AG08396 (cell line): ENCODE measurements at regions not wholly inside any gene's neighbourhood (a gene's known extent, or its start where the extent isn't known, plus 50 kb on each side); places are given as distances from the start of the nearest gene placed in this dataset.
A peak's percentile ranks its signal among the peaks of the same experiment; 100 is the strongest.
"Not testable (repeated sequence)": the region's sequence is repeated elsewhere in the genome, so short reads cannot be mapped to it uniquely, and the experiment has no call there.

Source experiments
- DNase-seq: peaks from one replicate; pipeline ENCODE4 v3.0.0; 2012; ENCODE audit warnings: low spot score, mixed read lengths

DNA sequence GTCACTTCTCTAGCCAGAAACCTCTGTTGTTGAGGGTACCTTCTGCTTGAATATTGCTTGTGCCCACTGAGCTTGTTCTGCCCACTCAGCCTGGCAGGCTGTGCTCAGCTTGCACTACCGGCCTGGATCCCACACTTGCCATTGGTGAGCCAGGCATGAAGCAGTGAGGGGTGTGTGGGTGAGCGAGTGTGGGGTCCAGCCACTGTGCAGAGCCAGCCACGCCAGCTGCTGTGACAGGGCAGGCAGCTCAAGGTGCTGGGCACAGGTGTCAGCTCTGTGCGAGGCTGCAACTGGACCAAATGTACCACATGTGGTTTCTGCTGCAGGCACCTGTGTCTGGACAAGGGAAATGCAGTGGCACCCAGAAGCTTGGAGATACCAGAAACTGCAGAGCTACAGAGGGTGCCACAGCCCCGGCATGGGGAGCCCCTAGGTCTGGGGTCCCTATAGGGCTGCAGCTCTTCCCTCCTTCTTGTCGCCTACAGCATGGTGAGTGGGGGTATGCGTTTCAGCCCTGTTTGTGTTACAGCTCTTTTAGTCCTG lies 305.1 kb upstream of the RIOK2 start:
- DNase-seq = no peak

GRCh38 chr5:97489010-97489840 lies 306.2 kb upstream of the RIOK2 start:
- no peak for DNase-seq

GRCh38 chr5:97494465-97494864 lies 311.4 kb upstream of the RIOK2 start:
- no peak for DNase-seq

- DNase-seq = no peak
These were observed 312.3 kb upstream of the RIOK2 start for GRCh38 chr5:97495301-97495700.

- DNase-seq = no peak
These were observed 313.0 kb upstream of the RIOK2 start for GRCh38 chr5:97496037-97496436.

DNA sequence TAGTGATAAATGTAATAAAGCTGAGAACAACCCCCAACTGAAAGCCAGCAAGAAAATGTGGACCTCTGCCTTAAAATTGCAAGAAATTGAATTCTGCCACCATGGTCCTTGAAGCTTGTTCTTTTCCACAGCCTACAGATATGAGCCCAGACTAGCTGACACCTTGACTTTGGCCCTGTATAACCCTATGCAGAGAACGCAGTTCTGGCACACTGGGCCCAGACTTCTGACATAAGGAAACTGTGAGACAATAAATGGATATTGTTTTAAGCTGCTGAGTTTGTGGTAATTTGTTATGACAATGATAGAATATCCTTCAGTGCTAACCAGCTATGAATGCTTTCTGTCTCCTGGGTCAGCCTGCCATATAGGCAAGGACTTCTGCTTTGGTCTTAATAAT lies 315.6 kb upstream of the RIOK2 start:
- DNase-seq = no peak

DNA sequence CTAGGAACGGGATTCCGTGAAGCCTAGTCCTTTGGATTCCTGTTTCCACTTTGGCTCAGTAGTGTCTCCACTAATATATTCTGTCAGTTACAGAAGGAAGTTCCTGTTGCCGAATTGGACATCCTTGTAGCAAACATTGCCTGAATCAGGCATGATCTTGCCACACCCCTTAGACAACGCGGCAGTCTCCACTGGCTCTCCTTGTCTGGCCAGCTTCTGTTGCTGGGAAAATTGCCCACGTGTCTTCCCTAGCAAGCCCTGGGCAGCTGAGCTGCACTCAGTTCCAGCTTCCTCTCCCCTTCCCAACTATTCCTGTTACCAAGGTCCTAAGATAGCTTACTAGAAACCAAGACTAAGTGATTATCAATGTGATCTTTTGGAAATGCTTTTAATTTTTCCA lies 316.6 kb upstream of the RIOK2 start:
- peak; percentile 26 for DNase-seq

GRCh38 chr5:97501286-97501964 lies 318.4 kb upstream of the RIOK2 start:
- no peak for DNase-seq

- DNase-seq = peak; percentile 7
These were observed 318.9 kb upstream of the RIOK2 start for GRCh38 chr5:97501965-97502305.

GRCh38 chr5:97508864-97509263 lies 325.8 kb upstream of the RIOK2 start:
- no peak for DNase-seq

DNA sequence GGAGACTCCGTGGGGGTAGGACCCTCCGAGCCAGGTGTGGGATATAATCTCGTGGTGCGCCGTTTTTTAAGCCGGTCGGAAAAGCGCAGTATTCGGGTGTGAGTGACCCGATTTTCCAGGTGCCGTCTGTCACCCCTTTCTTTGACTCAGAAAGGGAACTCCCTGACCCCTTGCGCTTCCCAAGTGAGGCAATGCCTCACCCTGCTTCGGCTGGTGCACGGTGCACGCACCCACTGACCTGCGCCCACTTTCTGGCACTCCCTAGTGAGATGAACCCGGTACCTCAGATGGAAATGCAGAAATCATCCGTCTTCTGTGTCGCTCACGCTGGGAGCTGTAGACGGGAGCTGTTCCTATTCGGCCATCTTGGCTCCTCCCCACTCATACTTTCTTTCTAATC lies 336.5 kb upstream of the RIOK2 start:
- not testable (repeated sequence) for DNase-seq

DNA sequence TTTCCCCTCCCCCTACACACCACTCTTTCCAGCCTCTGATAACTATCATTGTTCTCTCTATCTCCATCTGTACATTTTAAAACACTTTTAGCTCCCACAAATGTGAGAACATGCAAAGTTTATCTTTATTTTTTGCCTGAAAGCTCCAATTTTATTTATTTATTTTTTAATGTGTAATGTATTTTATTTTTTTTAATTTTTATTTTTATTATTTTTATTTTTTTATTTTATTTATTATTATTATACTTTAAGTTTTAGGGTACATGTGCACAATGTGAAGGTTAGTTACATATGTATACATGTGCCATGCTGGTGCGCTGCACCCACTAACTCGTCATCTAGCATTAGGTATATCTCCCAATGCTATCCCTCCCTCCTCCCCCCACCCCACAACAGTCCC lies 340.3 kb upstream of the RIOK2 start:
- DNase-seq = not testable (repeated sequence)

DNA sequence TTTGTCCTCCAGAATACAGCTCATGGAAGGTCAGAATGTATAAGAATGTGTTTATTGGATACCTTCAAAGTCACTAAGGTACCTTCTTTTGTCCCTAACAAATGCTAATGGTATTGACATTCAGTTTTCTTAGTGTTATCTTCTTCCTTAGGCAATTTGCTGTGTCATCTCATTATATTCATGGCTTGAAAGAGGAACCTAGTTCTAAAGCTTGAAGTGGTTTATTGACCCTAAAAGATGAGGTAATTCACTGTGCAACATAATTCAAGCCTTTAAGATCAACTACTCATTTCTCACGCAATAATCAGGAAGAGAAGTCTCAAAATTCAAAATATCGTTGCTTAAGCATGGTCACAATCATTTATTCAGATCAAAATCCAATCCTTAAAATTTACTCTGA lies 342.7 kb upstream of the RIOK2 start:
- DNase-seq = no peak

DNA sequence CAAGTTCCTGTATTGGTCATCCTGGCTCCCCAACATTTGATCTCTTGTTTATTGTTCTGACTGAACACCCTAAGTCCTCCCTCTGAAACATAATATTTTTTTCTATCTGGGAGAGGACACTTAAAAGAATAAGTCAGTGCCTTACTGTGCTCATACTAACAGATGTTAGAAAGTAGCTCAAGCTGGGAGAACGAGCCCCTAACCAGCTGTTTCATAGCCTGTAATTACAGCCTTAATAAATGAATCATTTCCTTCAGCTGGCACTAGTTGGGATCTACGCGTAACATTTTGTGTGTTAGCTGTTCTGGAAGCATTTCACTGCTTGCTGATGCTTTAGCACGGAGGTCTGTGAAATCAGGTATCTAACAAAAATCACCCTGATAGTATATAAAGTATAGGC lies 345.9 kb upstream of the RIOK2 start:
- no peak for DNase-seq

DNA sequence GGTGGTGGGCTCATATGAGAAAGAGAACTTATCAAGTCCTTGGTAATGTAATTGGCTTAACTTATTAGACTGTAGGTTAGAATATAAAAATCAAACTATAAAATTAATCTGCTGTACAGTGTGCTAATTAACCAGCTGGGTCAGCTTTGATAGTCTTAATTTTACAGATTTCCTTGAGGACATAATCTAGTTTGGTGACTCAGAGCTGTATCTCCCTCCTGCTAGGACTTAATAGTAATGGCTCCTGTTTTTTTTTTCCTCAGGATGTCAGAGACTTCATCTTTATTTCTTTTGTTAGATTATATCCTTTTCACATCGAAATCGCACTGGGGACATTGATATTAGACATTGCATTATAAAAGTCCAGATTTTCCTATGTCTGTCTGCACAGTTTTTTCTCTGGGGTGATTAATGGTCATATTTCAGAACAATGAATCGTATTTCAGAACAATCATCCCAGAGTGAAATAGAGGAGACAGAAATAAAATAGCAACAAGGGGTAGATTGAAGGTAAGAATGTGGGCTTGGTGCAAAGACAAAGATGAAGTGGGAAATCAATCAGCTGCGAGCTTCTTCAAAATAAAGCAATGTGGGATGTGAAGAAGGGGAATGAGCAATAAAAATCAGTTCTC lies 346.4 kb upstream of the RIOK2 start:
- no peak for DNase-seq

- DNase-seq = no peak
These were observed 348.5 kb upstream of the RIOK2 start for GRCh38 chr5:97531549-97531948.

GRCh38 chr5:97534166-97534565 lies 351.1 kb upstream of the RIOK2 start:
- DNase-seq = peak; percentile 82

- DNase-seq = no peak
These were observed 353.6 kb upstream of the RIOK2 start for GRCh38 chr5:97536683-97537082.

DNA sequence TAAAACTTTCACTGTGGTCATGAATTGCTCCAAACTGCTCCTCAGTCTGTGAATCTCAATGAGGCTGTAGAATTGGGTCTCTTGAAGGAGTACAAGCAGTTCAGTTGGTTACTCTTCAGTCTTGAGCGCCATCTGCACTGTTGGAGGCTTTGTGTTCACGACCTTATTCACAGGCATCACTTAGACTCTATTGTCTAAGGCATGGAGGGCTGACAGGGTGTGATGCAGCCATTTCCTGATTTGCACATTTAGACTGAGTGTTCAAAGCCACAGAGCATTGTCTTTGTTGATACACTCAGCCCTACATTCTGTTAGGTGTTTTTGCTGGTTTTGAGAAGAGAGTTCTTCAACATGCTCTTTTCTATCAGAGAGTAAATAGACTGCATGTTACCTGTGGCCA lies 355.9 kb upstream of the RIOK2 start:
- DNase-seq = no peak

GRCh38 chr5:97541864-97542263 lies 358.8 kb upstream of the RIOK2 start:
- no peak for DNase-seq

DNA sequence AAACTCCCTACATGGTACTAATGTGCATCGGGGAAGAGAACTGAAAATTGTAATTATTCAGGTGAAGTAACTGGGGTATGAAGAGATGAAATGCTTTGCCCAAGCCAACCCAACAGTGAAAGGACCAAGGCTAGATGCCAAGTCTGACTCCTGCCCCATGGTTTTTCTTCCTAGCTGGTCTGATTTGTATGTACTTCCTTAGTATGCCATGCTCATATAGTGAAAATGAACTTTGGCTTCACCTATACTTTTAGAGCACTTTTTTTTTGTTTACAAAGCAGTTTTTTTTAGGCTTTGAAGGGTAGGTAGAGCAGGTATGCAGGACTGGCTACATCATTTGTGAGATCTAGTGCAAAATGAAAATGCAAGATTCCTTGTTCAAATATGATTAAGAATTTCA lies 359.4 kb upstream of the RIOK2 start:
- DNase-seq = no peak

GRCh38 chr5:97543166-97543565 lies 360.1 kb upstream of the RIOK2 start:
- DNase-seq = no peak

DNA sequence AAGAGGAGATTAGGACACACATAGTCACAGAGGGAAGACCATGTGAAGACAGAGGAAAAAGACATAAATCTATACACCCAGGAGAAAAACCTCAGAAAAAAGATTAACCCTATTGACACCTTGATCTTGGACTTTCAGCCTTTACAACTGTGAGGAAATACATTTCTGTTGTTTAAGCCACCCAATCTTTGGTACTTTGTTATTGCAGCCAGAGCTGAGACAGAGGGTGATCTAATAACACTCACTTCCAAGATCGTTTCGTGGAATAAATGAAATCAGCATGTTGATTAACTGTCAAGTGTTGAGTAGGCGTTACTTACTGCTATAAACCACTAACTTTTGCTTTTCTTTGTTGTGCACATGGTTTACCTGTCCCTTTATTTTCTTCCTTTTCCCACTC lies 361.2 kb upstream of the RIOK2 start:
- no peak for DNase-seq
